ENCODE measurements at regions not wholly inside any gene's neighbourhood (a gene's known extent, or its start where the extent isn't known, plus 50 kb on each side); places are given as distances from the start of the nearest gene placed in this dataset.

DNA sequence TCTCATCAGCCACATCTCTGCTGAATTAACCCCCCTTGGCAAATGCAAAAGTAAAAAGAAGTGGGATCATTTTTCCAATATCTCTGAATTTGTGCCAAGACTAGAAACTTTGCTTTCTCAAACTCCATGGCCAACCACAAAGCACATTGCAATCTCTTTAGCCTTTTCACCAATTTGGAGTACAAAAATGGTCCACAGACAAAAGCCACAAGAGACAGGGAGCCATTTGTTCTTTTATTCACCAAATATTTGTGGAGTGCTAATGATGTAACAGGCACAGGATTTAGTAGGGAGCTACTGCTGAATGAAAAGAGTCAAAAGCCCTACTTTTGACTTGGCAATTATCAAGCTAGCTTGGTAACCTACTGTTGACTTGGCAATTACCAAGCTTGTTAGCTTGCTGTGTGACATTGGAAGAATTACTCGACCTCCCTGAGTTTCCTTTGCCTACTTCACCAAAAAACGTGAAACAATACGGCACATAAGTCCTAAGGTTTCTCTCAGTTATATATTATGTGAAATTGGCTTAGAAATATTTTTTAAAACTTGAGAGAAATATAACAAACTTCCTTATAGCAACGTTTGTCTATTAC, 97.1 kb upstream of the KLF3 start:
- no peak for TF ChIP-seq POLR2AphosphoS5 (IDR thresholded peaks at IDR 0.05)
- TF ChIP-seq CTCF (IDR thresholded peaks at IDR 0.05) = no peak
- no peak for TF ChIP-seq POLR2A (IDR thresholded peaks at IDR 0.05)
